Sigmoid colon (tissue), 6 donors: ENCODE measurements at regions not wholly inside any gene's neighbourhood (a gene's known extent, or its start where the extent isn't known, plus 50 kb on each side); places are given as distances from the start of the nearest gene placed in this dataset.

Source experiments
- DNase-seq: peaks from one replicate; pipeline ENCODE4 v3.0.0-alpha.2; 2019
- H3K27ac ChIP-seq, 4 donors: fragments of 200-600 bp; sonication (generic); one replicate each; pipeline ENCODE4 v1.5.1; 2016 to 2019; ENCODE audit warnings: mild to moderate bottlenecking in 1 of 4
- H3K27me3 ChIP-seq, 3 donors: fragments of 200-600 bp; sonication (generic); one replicate each; pipeline ENCODE4 v1.5.1; 2019; ENCODE audit warnings: mild to moderate bottlenecking in 1 of 3
- H3K36me3 ChIP-seq, 4 donors: fragments of 200-600 bp; sonication (generic); one replicate each; pipeline ENCODE4 v1.5.1; 2016 to 2019
- H3K4me1 ChIP-seq, 4 donors: fragments of 200-600 bp; sonication (generic); one replicate each; pipeline ENCODE4 v1.5.1; 2017 to 2019
- H3K4me3 ChIP-seq, 4 donors: fragments of 200-600 bp; sonication (generic); one replicate each; pipeline ENCODE4 v1.5.1; 2017 to 2019; ENCODE audit warnings: mild to moderate bottlenecking in 2 of 4, moderate library complexity in 1 of 4
- H3K9me3 ChIP-seq, 4 donors: fragments of 200-600 bp in 3 of 4; sonication (generic) in 3 of 4; one replicate each; pipeline versions ENCODE4 v1.5.1 to v1.6.1; 2013 to 2019
- CTCF ChIP-seq, 4 experiments: fragments of 450-650 bp in 3 of 4; fragments of 200-600 bp in 1 of 4; IDR thresholded peaks; one replicate each; pipeline ENCODE4 v1.5.1; 2016 to 2019; ENCODE audit warnings: antibody characterized with exemption in 4 of 4, mild to moderate bottlenecking in 3 of 4, moderate library complexity in 2 of 4
- EP300 ChIP-seq, 4 donors: sonication (generic); formaldehyde crosslinking; IDR thresholded peaks; one replicate each; pipeline ENCODE4 v1.6.1; 2017; ENCODE audit warnings: antibody characterized with exemption in 4 of 4
- POLR2A ChIP-seq, 2 donors: fragments of 450-650 bp; IDR thresholded peaks; one replicate each; pipeline ENCODE4 v1.6.1; 2016; ENCODE audit warnings: antibody characterized with exemption in 2 of 2, mild to moderate bottlenecking in 2 of 2, moderate library complexity in 2 of 2
- POLR2AphosphoS5 ChIP-seq, 4 donors: sonication (generic); formaldehyde crosslinking; IDR thresholded peaks; one replicate each; pipeline ENCODE4 v1.6.1; 2017; ENCODE audit warnings: antibody characterized with exemption in 4 of 4
- WGBS, 2 donors: extraction: QIAGEN DNeasy Blood & Tissue Kit; methylation state at CpG; one replicate each; pipeline ENCODE4 v1.1.7; 2013; 5-methylcytosine and 5-hydroxymethylcytosine counted together
- intact Hi-C: fragments of 100-400 bp; cut with DNase I; formaldehyde crosslinking; loops from one replicate; pipeline ENCODE4 v1.15.1; 2023
- donor health status: healthy with polysubstance abuse.
- donor health status: healthy.

GRCh38 chr3:106058475-106058874, 189.7 kb upstream of the CBLB start:
- intact Hi-C loops, result no loop called here
- H3K27me3 ChIP-seq, result no peaks in the 10 kb centered on the region
- WGBS, 2 donors, result 61 to 82% methylated on average over 2 of the region's 2 CpGs
- H3K4me1 ChIP-seq, result no peaks in the 10 kb centered on the region
- H3K4me3 ChIP-seq, result no peak overlapping the region
- no peak for DNase-seq
- no peak overlapping the region for H3K27ac ChIP-seq
- H3K9me3 ChIP-seq, result peaks cover 0 to 1% (median 0%) of the 10 kb centered on the region in 4 donors
- TF ChIP-seq POLR2A (IDR thresholded peaks at IDR 0.05) (no peak), EP300 (IDR thresholded peaks at IDR 0.05) (no peak), CTCF (IDR thresholded peaks at IDR 0.05) (no peak), POLR2AphosphoS5 (IDR thresholded peaks at IDR 0.05) (no peak)
- no peaks in the 10 kb centered on the region for H3K36me3 ChIP-seq

GRCh38 chr3:106059953-106060517, 191.2 kb upstream of the CBLB start:
- Histone ChIP-seq H3K27me3 (no peaks in the 10 kb centered on the region), H3K4me3 (no peak overlapping the region)
- intact Hi-C loops, result no loop called here

GRCh38 chr3:106063909-106064308, 195.1 kb upstream of the CBLB start:
- DNase-seq, result no peak
- WGBS, 2 donors, result 96 to 97% methylated on average over 3 of the region's 3 CpGs

More at GRCh38 chr3:106059953-106060517, 191.2 kb upstream of the CBLB start:
- WGBS, 2 donors, result 55 to 61% methylated on average over 2 of the region's 2 CpGs
- no peak for DNase-seq
- Histone ChIP-seq H3K27ac (no peak overlapping the region), H3K4me1 (no peaks in the 10 kb centered on the region), H3K36me3 (no peaks in the 10 kb centered on the region), H3K9me3 (peaks cover 0 to 6% (median 0%) of the 10 kb centered on the region in 4 donors)
- TF ChIP-seq EP300 (IDR thresholded peaks at IDR 0.05) (no peak), POLR2A (IDR thresholded peaks at IDR 0.05) (no peak), POLR2AphosphoS5 (IDR thresholded peaks at IDR 0.05) (no peak), CTCF (IDR thresholded peaks at IDR 0.05) (no peak)

GRCh38 chr3:106065831-106066230, 197.0 kb upstream of the CBLB start:
- no peak for DNase-seq
- Histone ChIP-seq H3K9me3 (peaks cover 0 to 5% (median 0%) of the 10 kb centered on the region in 4 donors), H3K27me3 (no peaks in the 10 kb centered on the region), H3K36me3 (no peaks in the 10 kb centered on the region), H3K4me1 (no peaks in the 10 kb centered on the region), H3K4me3 (no peak overlapping the region), H3K27ac (no peak overlapping the region)
- no peak for TF ChIP-seq CTCF (IDR thresholded peaks at IDR 0.05)
- no peak for TF ChIP-seq POLR2A (IDR thresholded peaks at IDR 0.05)
- no peak for TF ChIP-seq EP300 (IDR thresholded peaks at IDR 0.05)
- TF ChIP-seq POLR2AphosphoS5 (IDR thresholded peaks at IDR 0.05), result no peak
- intact Hi-C loops, result no loop called here

More at GRCh38 chr3:106063909-106064308, 195.1 kb upstream of the CBLB start:
- H3K9me3 ChIP-seq, result peaks cover 0 to 6% (median 0%) of the 10 kb centered on the region in 4 donors
- no peak overlapping the region for H3K27ac ChIP-seq
- H3K4me1 ChIP-seq, result no peaks in the 10 kb centered on the region
- TF ChIP-seq CTCF (IDR thresholded peaks at IDR 0.05) (no peak), POLR2A (IDR thresholded peaks at IDR 0.05) (no peak), POLR2AphosphoS5 (IDR thresholded peaks at IDR 0.05) (no peak), EP300 (IDR thresholded peaks at IDR 0.05) (no peak)
- no peaks in the 10 kb centered on the region for H3K36me3 ChIP-seq
- intact Hi-C loops, result no loop called here
- H3K4me3 ChIP-seq, result no peak overlapping the region
- H3K27me3 ChIP-seq, result no peaks in the 10 kb centered on the region

- TF ChIP-seq POLR2A (IDR thresholded peaks at IDR 0.05), result no peak
- TF ChIP-seq CTCF (IDR thresholded peaks at IDR 0.05), result no peak
- peaks cover 0 to 5% (median 0%) of the 10 kb centered on the region in 4 donors for H3K9me3 ChIP-seq
- no peak overlapping the region for H3K27ac ChIP-seq
- DNase-seq, result no peak
- 81 to 90% methylated on average over 3 of the region's 3 CpGs for WGBS, 2 donors
- intact Hi-C loops, result no loop called here
- H3K27me3 ChIP-seq, result no peaks in the 10 kb centered on the region
- H3K4me3 ChIP-seq, result no peak overlapping the region
- H3K4me1 ChIP-seq, result no peaks in the 10 kb centered on the region
- no peaks in the 10 kb centered on the region for H3K36me3 ChIP-seq
Observed at GRCh38 chr3:106067711-106068110, 198.9 kb upstream of the CBLB start.
